ENCODE measurements at regions not wholly inside any gene's neighbourhood (a gene's known extent, or its start where the extent isn't known, plus 50 kb on each side); places are given as distances from the start of the nearest gene placed in this dataset.
"Not testable (repeated sequence)": the region's sequence is repeated elsewhere in the genome, so short reads cannot be mapped to it uniquely, and the experiment has no call there.

- no peak for DNase-seq
Observed at GRCh38 chr15:53209396-53210042, 419.4 kb upstream of the ONECUT1 start.

- no peak for DNase-seq
Observed at GRCh38 chr15:53208751-53209150, 418.6 kb upstream of the ONECUT1 start.

- DNase-seq = no peak
Observed at GRCh38 chr15:53203454-53203853, 413.3 kb upstream of the ONECUT1 start.

GRCh38 chr15:53202876-53203275 is 412.7 kb upstream of the ONECUT1 start:
- no peak for DNase-seq

GRCh38 chr15:53197426-53197839 is 407.3 kb upstream of the ONECUT1 start:
- DNase-seq = no peak

GRCh38 chr15:53196788-53197187 is 406.7 kb upstream of the ONECUT1 start:
- no peak for DNase-seq

- no peak for DNase-seq
Observed at GRCh38 chr15:53196242-53196641, 406.1 kb upstream of the ONECUT1 start.

- no peak for DNase-seq
Observed at GRCh38 chr15:53193149-53193548, 403.0 kb upstream of the ONECUT1 start.

GRCh38 chr15:53189860-53190259 is 399.7 kb upstream of the ONECUT1 start:
- DNase-seq = no peak

- DNase-seq = not testable (repeated sequence)
Observed at GRCh38 chr15:53183449-53183848, 393.3 kb upstream of the ONECUT1 start.

GRCh38 chr15:53171571-53171970 is 381.4 kb upstream of the ONECUT1 start:
- DNase-seq = no peak

- no peak for DNase-seq
Observed at GRCh38 chr15:53166684-53167201, 376.6 kb upstream of the ONECUT1 start.

GRCh38 chr15:53165988-53166683 is 376.0 kb upstream of the ONECUT1 start:
- DNase-seq = no peak

- no peak for DNase-seq
Observed at GRCh38 chr15:53160092-53160704, 370.1 kb upstream of the ONECUT1 start.

- no peak for DNase-seq
Observed at GRCh38 chr15:53159458-53159857, 369.3 kb upstream of the ONECUT1 start.

GRCh38 chr15:53158995-53159394 is 368.9 kb upstream of the ONECUT1 start:
- DNase-seq = no peak

GRCh38 chr15:53133255-53133850 is 343.2 kb upstream of the ONECUT1 start:
- DNase-seq = no peak

GRCh38 chr15:53130943-53131342 is 340.8 kb upstream of the ONECUT1 start:
- DNase-seq = no peak

- DNase-seq = no peak
Observed at GRCh38 chr15:53129121-53129904, 339.2 kb upstream of the ONECUT1 start.

GRCh38 chr15:53128652-53129051 is 338.5 kb upstream of the ONECUT1 start:
- no peak for DNase-seq

- DNase-seq = no peak
Observed at GRCh38 chr15:53126144-53126543, 336.0 kb upstream of the ONECUT1 start.

GRCh38 chr15:53122818-53123217 is 332.7 kb upstream of the ONECUT1 start:
- no peak for DNase-seq

- not testable (repeated sequence) for DNase-seq
Observed at GRCh38 chr15:53116915-53117314, 326.8 kb upstream of the ONECUT1 start.

Data from NCI-H187 treated with DMSO at 0.1 percent for 48 hours (cell line).